HEK293 (cell line): ENCODE measurements at regions not wholly inside any gene's neighbourhood (a gene's known extent, or its start where the extent isn't known, plus 50 kb on each side); places are given as distances from the start of the nearest gene placed in this dataset.

Experiments used
- ZBTB21 ChIP-seq: fragments of 450-650 bp; formaldehyde crosslinking; IDR thresholded peaks from 2 replicates; pipeline ENCODE4 v1.5.1; 2017; ENCODE audit warnings: missing biosample characterization, missing genetic modification characterization
- ZNF169 ChIP-seq: fragments of 450-650 bp; formaldehyde crosslinking; IDR thresholded peaks from 2 replicates; pipeline ENCODE4 v1.5.1; 2016; ENCODE audit warnings: missing biosample characterization, missing genetic modification characterization
- ZNF473 ChIP-seq: fragments of 450-650 bp; formaldehyde crosslinking; IDR thresholded peaks from 2 replicates; pipeline ENCODE4 v1.5.1; 2017; ENCODE audit warnings: missing biosample characterization, missing genetic modification characterization
- ZNF629 ChIP-seq: fragments of 450-650 bp; formaldehyde crosslinking; IDR thresholded peaks from 2 replicates; pipeline ENCODE4 v1.5.1; 2017; ENCODE audit warnings: missing biosample characterization, missing genetic modification characterization
- ZNF639 ChIP-seq: fragments of 450-650 bp; formaldehyde crosslinking; IDR thresholded peaks from 2 replicates; pipeline ENCODE4 v1.5.1; 2016; ENCODE audit warnings: missing biosample characterization, missing genetic modification characterization
- ZNF670 ChIP-seq: fragments of 450-650 bp; formaldehyde crosslinking; IDR thresholded peaks from 2 replicates; pipeline ENCODE4 v1.5.1; 2016; ENCODE audit warnings: missing biosample characterization, missing genetic modification characterization, low read depth
- TF ChIP-seq, protein P1 (sequence below): fragments of 450-650 bp; formaldehyde crosslinking; IDR thresholded peaks from 2 replicates; pipeline ENCODE4 v1.5.1; 2016; ENCODE audit warnings: missing biosample characterization, missing genetic modification characterization
- TF ChIP-seq, protein P2 (sequence below): fragments of 450-650 bp; formaldehyde crosslinking; IDR thresholded peaks from 2 replicates; pipeline ENCODE4 v1.5.1; 2017; ENCODE audit warnings: missing biosample characterization, missing genetic modification characterization
- TF ChIP-seq, protein P3 (sequence below): fragments of 450-650 bp; formaldehyde crosslinking; IDR thresholded peaks from 2 replicates; pipeline ENCODE4 v1.5.1; 2016; ENCODE audit warnings: missing biosample characterization, missing genetic modification characterization
- TF ChIP-seq, protein P4 (sequence below): fragments of 450-650 bp; formaldehyde crosslinking; IDR thresholded peaks from 2 replicates; pipeline ENCODE4 v1.5.1; 2016; ENCODE audit warnings: missing biosample characterization, missing genetic modification characterization

GRCh38 chr6:91695221-91695620, 1108.3 kb upstream of the MAP3K7 start:
- TF ChIP-seq, protein P1, sequence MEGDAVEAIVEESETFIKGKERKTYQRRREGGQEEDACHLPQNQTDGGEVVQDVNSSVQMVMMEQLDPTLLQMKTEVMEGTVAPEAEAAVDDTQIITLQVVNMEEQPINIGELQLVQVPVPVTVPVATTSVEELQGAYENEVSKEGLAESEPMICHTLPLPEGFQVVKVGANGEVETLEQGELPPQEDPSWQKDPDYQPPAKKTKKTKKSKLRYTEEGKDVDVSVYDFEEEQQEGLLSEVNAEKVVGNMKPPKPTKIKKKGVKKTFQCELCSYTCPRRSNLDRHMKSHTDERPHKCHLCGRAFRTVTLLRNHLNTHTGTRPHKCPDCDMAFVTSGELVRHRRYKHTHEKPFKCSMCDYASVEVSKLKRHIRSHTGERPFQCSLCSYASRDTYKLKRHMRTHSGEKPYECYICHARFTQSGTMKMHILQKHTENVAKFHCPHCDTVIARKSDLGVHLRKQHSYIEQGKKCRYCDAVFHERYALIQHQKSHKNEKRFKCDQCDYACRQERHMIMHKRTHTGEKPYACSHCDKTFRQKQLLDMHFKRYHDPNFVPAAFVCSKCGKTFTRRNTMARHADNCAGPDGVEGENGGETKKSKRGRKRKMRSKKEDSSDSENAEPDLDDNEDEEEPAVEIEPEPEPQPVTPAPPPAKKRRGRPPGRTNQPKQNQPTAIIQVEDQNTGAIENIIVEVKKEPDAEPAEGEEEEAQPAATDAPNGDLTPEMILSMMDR (tag by site-specific recombination) = no peak
- no peak for TF ChIP-seq ZNF169 (tag by site-specific recombination)
- TF ChIP-seq ZNF473 (tag by site-specific recombination) = no peak
- no peak for TF ChIP-seq ZBTB21
- TF ChIP-seq, protein P2, sequence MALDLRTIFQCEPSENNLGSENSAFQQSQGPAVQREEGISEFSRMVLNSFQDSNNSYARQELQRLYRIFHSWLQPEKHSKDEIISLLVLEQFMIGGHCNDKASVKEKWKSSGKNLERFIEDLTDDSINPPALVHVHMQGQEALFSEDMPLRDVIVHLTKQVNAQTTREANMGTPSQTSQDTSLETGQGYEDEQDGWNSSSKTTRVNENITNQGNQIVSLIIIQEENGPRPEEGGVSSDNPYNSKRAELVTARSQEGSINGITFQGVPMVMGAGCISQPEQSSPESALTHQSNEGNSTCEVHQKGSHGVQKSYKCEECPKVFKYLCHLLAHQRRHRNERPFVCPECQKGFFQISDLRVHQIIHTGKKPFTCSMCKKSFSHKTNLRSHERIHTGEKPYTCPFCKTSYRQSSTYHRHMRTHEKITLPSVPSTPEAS (tag by site-specific recombination) = no peak
- no peak for TF ChIP-seq ZNF629 (tag by site-specific recombination)
- TF ChIP-seq, protein P3, sequence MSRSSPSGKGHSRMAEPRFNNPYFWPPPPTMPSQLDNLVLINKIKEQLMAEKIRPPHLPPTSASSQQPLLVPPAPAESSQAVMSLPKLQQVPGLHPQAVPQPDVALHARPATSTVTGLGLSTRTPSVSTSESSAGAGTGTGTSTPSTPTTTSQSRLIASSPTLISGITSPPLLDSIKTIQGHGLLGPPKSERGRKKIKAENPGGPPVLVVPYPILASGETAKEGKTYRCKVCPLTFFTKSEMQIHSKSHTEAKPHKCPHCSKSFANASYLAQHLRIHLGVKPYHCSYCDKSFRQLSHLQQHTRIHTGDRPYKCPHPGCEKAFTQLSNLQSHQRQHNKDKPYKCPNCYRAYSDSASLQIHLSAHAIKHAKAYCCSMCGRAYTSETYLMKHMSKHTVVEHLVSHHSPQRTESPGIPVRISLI (tag by site-specific recombination) = no peak
- no peak for TF ChIP-seq ZNF639 (tag by site-specific recombination)
- TF ChIP-seq ZNF670 (tag by site-specific recombination) = no peak
- TF ChIP-seq, protein P4, sequence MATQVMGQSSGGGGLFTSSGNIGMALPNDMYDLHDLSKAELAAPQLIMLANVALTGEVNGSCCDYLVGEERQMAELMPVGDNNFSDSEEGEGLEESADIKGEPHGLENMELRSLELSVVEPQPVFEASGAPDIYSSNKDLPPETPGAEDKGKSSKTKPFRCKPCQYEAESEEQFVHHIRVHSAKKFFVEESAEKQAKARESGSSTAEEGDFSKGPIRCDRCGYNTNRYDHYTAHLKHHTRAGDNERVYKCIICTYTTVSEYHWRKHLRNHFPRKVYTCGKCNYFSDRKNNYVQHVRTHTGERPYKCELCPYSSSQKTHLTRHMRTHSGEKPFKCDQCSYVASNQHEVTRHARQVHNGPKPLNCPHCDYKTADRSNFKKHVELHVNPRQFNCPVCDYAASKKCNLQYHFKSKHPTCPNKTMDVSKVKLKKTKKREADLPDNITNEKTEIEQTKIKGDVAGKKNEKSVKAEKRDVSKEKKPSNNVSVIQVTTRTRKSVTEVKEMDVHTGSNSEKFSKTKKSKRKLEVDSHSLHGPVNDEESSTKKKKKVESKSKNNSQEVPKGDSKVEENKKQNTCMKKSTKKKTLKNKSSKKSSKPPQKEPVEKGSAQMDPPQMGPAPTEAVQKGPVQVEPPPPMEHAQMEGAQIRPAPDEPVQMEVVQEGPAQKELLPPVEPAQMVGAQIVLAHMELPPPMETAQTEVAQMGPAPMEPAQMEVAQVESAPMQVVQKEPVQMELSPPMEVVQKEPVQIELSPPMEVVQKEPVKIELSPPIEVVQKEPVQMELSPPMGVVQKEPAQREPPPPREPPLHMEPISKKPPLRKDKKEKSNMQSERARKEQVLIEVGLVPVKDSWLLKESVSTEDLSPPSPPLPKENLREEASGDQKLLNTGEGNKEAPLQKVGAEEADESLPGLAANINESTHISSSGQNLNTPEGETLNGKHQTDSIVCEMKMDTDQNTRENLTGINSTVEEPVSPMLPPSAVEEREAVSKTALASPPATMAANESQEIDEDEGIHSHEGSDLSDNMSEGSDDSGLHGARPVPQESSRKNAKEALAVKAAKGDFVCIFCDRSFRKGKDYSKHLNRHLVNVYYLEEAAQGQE = no peak
